ENCODE measurements at regions not wholly inside any gene's neighbourhood (a gene's known extent, or its start where the extent isn't known, plus 50 kb on each side); places are given as distances from the start of the nearest gene placed in this dataset.

DNA sequence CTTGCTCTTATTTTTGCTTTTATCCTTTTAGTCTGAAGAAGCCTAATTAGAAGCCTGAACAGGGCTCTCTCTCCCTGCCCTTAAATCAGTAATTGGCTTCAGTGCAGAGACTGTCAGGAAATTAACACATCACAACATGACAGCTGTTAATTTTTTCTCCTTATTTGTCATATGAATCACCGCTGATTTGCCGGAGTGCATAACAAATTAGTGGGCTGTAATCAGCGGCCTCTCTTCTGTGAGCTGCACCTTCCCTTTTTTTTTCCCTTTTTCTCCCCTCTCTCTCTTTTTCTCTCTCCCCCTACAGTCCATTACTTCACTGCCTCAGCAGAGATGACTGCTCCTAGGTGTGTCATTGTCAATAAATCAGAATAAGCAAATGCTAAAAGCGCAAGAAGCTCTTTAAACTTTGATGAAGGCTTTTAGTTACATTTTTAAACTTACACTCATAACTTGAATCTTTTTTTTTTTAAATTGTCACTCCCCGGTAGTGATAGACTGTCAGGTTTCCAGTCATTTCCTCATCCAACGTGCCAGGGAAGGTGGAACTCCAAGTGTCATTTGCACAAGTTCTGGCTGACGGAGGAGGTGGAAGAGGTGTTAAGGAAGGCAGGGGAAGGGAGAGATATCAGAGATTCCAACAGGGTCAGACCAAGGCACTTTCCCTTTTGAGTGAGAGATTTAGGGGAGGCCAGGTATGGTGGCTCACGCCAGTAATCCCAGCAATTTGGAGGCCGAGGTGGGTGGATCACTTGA lies 197.1 kb upstream of the TSHZ3 start:
- H3K27me3 Mint-ChIP-seq (ENCODE audit: insufficient read depth) = peaks cover 20% of the 10 kb centered on the region
- H3K4me3 Mint-ChIP-seq = no peak overlapping the region
- H3K36me3 Mint-ChIP-seq (ENCODE audit: low read depth) = no peaks in the 10 kb centered on the region
- DNase-seq = no peak
- H3K27ac Mint-ChIP-seq = no peak overlapping the region
- no peaks in the 10 kb centered on the region for H3K9me3 Mint-ChIP-seq
- H3K4me1 Mint-ChIP-seq (ENCODE audit: low read depth) = no peaks in the 10 kb centered on the region
- TF ChIP-seq, protein P1, sequence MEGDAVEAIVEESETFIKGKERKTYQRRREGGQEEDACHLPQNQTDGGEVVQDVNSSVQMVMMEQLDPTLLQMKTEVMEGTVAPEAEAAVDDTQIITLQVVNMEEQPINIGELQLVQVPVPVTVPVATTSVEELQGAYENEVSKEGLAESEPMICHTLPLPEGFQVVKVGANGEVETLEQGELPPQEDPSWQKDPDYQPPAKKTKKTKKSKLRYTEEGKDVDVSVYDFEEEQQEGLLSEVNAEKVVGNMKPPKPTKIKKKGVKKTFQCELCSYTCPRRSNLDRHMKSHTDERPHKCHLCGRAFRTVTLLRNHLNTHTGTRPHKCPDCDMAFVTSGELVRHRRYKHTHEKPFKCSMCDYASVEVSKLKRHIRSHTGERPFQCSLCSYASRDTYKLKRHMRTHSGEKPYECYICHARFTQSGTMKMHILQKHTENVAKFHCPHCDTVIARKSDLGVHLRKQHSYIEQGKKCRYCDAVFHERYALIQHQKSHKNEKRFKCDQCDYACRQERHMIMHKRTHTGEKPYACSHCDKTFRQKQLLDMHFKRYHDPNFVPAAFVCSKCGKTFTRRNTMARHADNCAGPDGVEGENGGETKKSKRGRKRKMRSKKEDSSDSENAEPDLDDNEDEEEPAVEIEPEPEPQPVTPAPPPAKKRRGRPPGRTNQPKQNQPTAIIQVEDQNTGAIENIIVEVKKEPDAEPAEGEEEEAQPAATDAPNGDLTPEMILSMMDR (IDR thresholded peaks at IDR 0.05) = no peak

DNA sequence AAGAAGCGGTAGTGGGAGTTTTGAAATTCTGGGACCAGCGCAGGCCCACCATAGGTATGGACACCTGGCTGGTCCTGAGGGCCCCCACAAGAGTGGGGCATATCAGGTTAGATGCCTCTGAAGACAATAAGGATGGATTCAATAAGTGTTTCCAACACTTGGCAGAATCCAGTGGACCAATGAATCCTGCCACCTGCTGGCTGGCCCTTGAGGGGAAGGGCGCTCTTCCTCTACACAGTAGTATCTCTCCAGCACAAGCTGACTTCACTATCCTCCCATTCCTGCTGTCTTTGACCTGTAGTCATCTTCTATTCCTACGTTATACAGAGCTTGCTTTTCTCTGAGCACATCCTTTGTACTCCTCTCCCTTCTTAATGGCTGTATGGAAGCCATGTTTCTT lies 199.7 kb upstream of the TSHZ3 start:
- TF ChIP-seq, protein P1 (IDR thresholded peaks at IDR 0.05) = peak; percentile 85
- Mint-ChIP-seq H3K4me1 (ENCODE audit: low read depth) (no peaks in the 10 kb centered on the region), H3K36me3 (ENCODE audit: low read depth) (no peaks in the 10 kb centered on the region), H3K9me3 (no peaks in the 10 kb centered on the region), H3K4me3 (no peak overlapping the region), H3K27me3 (ENCODE audit: insufficient read depth) (peaks cover 12% of the 10 kb centered on the region), H3K27ac (no peak overlapping the region)
- DNase-seq = peak; percentile 4

DNA sequence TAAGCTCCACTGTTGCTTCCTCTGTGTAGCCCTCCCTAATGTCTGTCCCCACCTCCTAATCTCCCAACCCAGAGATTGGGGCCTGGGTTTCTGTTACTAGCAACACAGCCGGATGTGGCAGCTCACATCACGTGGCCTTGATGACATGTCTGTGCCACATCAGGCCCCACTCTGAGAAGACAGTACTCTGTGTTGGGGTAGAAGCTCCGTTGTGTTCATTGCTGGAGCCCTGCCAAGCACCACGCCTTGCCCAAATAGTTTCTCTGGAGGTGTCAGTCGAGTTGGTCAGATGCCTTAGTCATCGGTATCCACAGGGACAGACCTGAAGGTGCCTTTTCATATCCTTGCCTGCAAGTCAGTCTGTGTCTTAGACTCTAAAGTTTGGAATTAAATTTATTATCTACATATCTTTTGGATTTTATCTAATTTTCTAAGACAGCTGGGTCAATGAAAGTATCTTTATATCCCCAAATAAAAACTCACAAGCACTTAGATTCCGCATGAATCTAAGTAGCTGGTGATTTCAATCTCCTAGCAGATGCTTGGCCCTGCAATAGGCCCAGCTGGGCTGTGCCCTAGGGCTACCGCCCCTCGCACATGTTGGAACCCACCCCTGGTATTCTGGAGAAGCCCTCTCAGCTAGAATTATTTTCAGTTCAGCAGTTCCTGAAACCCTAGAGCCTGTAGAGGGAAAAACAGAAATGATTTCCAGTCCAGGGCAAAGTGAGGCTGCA lies 204.0 kb upstream of the TSHZ3 start:
- TF ChIP-seq, protein P1 (IDR thresholded peaks at IDR 0.05) = no peak
- no peak overlapping the region for H3K4me3 Mint-ChIP-seq
- peaks cover 15% of the 10 kb centered on the region for H3K27me3 Mint-ChIP-seq (ENCODE audit: insufficient read depth)
- H3K9me3 Mint-ChIP-seq = no peaks in the 10 kb centered on the region
- no peak overlapping the region for H3K27ac Mint-ChIP-seq
- no peak for DNase-seq
- H3K4me1 Mint-ChIP-seq (ENCODE audit: low read depth) = no peaks in the 10 kb centered on the region
- no peaks in the 10 kb centered on the region for H3K36me3 Mint-ChIP-seq (ENCODE audit: low read depth)

DNA sequence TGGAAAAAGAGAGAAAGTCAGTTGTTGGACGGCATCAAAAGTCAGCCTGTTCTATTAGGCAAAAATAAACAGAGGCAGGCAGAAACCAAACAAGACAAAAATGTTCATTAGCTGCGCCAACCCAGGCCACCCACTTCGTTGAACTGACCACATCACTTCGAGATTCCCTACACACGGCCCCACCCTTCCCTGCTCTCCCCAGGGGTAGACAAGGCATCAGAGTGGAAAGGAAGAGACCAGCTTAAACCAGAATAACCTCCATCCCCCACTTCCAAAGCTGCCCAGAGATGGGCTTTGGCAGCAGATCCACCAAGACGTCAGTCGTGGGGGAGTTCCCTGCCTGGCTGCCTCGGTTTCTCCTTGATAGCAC lies 204.6 kb upstream of the TSHZ3 start:
- H3K4me1 Mint-ChIP-seq (ENCODE audit: low read depth) = no peaks in the 10 kb centered on the region
- peaks cover 3% of the 10 kb centered on the region; the same call in 1 of the 2 replicates for H3K9me3 Mint-ChIP-seq
- no peak for DNase-seq
- H3K36me3 Mint-ChIP-seq (ENCODE audit: low read depth) = no peaks in the 10 kb centered on the region
- H3K27me3 Mint-ChIP-seq (ENCODE audit: insufficient read depth) = peaks cover 15% of the 10 kb centered on the region
- no peak overlapping the region for H3K4me3 Mint-ChIP-seq
- TF ChIP-seq, protein P1 (IDR thresholded peaks at IDR 0.05) = no peak
- no peak overlapping the region for H3K27ac Mint-ChIP-seq

DNA sequence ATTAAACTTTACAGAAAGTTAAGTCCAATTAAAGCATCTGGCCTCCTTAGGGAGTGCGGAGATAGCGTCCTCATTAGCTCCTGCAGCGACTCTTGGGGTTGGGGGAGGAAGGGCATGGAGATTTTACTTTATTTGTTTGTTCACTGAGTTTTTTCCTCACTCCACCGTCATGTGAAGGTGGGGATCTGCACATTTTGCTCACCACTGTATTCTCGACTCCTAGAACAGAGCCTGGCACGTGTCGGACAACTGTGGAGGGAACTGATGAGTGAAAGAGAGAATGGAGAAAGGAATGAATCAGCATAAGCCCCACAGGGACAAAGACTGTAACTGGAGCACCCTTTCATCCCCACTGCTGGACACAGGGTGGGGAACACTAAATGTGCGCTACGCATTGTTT lies 205.1 kb upstream of the TSHZ3 start:
- TF ChIP-seq, protein P1 (IDR thresholded peaks at IDR 0.05) = no peak
- no peak overlapping the region for H3K4me3 Mint-ChIP-seq
- peaks cover 15% of the 10 kb centered on the region for H3K27me3 Mint-ChIP-seq (ENCODE audit: insufficient read depth)
- H3K9me3 Mint-ChIP-seq = peaks cover 3% of the 10 kb centered on the region; the same call in 1 of the 2 replicates
- H3K27ac Mint-ChIP-seq = no peak overlapping the region
- DNase-seq = no peak
- no peaks in the 10 kb centered on the region for H3K4me1 Mint-ChIP-seq (ENCODE audit: low read depth)
- no peaks in the 10 kb centered on the region for H3K36me3 Mint-ChIP-seq (ENCODE audit: low read depth)

Data from HFFc6 (cell line).